GM19099 (cell line): ENCODE measurements at regions not wholly inside any gene's neighbourhood (a gene's known extent, or its start where the extent isn't known, plus 50 kb on each side); places are given as distances from the start of the nearest gene placed in this dataset.

Experiments used
- POLR2A ChIP-seq: IDR thresholded peaks from 3 replicates; pipeline ENCODE4 v1.6.1; 2011; ENCODE audit warnings: low read depth; ENCODE audit not compliant: insufficient read length; ENCODE audit errors: extremely low read depth

DNA sequence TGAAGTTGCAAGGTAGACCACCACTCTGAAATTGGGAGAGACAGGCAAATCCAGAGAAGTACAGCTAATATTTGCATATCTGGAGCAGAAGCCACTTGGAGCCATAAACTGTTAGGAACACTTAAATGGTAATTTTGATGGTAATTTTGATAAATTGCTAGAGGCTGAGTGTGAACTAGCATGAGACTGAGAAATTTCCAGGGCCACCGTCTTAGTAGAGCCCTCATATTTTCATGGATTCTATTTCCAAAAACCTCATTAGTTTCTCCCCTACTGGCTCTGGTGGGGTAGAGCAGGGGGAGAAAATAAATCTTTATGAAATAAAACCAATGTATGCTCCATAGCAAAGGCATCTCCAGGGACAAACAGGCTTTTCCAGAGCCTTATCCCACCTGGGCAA, 429.4 kb upstream of the DIPK2B start:
- no peak for TF ChIP-seq POLR2A

GRCh38 chrX:45628041-45628440, 427.4 kb upstream of the DIPK2B start:
- no peak for TF ChIP-seq POLR2A

GRCh38 chrX:45623266-45623665, 422.6 kb upstream of the DIPK2B start:
- TF ChIP-seq POLR2A: no peak

DNA sequence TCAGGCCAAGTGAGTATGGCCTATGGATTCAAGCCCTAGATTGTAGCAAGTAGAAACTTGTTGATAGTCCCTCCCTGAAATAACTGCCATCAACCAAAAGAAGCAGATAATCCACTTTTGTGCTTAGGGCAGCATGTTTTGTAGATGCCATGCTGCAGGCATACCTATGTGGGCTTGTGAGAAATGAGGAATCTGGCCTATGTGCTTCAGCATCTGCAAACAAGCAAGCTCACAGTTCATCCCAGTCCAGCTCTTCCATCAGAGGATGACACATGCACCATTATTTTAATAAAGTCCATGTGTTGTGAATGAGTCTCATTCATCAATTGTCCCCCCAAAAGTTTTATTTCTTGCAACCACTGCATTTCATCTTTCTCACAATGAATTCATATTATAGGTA, 421.9 kb upstream of the DIPK2B start:
- TF ChIP-seq POLR2A: no peak

- no peak for TF ChIP-seq POLR2A
Observed at GRCh38 chrX:45622042-45622423, 421.4 kb upstream of the DIPK2B start.

DNA sequence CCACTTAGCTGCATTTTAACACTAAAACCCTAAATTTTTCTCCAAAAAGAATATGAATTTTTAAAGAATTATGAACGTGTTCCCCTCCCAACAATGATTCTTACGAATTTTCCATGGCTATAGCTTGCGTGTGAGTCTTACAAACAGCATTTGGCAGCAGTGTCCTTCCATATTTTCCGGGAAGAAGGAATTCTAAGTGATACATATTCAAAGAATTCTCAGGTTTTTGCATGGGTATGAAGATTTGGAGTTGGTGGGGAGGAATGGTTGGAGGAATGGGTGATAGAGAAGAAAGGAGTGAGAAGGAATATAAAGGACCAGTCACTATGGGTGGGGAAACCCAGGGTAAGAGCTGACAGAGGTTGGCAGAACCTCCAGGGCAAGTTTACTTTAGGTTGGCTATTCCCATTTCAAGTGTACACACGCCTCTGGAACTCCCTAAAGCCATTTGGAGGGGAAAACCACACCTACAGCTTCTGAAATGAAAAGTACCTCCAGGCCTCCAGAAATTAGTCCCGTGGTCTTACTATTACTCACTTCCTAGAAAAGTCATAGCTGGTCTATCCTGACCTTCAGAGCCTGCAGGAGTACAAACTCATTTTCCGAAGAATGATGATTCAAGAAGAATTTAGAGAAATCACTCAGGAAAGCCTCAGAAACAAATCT, 420.8 kb upstream of the DIPK2B start:
- no peak for TF ChIP-seq POLR2A

DNA sequence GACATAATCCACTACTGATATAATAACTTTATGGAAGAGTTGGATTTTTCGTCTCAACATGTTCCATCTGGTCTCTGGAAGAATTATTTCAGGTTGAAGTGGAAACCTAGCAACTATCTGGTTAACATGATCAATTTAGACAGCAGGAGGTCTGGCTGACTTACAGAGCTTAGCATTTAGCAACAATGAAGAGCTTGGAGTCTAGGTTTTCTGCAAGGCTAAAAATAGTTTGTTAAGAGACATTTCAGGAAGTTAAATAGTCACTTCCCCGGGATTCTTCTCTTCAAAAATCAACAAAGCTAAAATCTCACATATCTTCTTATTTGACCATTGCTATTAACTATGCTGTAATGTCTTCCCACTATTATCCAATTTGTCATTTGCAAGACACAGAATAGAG, 418.6 kb upstream of the DIPK2B start:
- no peak for TF ChIP-seq POLR2A

- TF ChIP-seq POLR2A: no peak
Observed at GRCh38 chrX:45614853-45615252, 414.2 kb upstream of the DIPK2B start.

GRCh38 chrX:45602151-45602550, 401.5 kb upstream of the DIPK2B start:
- no peak for TF ChIP-seq POLR2A

DNA sequence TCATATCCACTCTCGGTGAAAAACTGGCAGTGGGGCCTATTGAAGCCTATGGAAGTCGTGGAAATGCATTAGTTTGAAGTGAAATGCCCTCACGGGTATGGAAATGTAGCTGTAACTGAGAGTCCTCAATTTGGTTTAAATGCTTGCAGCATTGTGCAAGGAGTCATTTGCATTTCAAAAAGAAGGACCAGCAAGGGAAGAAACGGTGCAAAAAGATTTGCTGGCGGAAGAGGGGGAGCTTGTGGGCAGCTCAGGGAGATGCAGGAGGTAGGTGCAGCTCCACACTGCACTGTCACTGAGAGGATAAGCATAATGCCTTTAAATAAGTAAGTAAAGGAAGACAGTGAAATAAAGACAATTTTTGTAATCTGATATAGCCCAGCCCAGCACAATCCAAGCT, 400.4 kb upstream of the DIPK2B start:
- TF ChIP-seq POLR2A: no peak

- no peak for TF ChIP-seq POLR2A
Observed at GRCh38 chrX:45598861-45599260, 398.2 kb upstream of the DIPK2B start.

DNA sequence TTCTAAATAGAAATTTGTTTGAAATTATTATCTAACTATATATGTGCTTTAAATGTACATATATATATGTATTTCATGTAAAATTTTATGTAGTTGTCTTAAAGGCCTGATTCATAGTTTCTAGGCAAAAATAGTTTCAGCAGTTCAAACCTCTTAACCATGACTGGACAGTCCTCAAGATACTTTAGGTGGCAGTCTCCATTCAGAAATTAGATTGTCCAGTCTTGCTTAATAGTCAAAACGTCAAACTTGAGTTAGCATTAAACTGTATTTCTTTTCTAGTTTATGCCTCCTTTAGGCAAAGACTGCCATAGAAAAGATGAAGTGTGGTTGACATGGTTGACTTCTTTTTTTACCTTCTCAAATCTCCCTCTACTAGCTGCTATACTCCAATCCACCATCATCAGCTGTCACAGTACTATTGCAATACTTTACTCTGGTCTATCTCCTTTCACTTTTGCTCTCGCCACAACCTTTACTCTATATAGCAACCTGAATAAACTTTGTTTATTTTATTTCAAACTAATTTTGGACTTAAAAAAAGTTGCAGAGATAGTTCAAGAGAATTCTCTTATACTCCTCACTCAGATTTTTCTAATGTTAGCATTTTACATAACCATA, 395.6 kb upstream of the DIPK2B start:
- TF ChIP-seq POLR2A: no peak

GRCh38 chrX:45592101-45592500, 391.4 kb upstream of the DIPK2B start:
- no peak for TF ChIP-seq POLR2A

- TF ChIP-seq POLR2A: no peak
Observed at GRCh38 chrX:45591650-45592049, 391.0 kb upstream of the DIPK2B start.

GRCh38 chrX:45584717-45585116, 384.0 kb upstream of the DIPK2B start:
- TF ChIP-seq POLR2A: no peak

DNA sequence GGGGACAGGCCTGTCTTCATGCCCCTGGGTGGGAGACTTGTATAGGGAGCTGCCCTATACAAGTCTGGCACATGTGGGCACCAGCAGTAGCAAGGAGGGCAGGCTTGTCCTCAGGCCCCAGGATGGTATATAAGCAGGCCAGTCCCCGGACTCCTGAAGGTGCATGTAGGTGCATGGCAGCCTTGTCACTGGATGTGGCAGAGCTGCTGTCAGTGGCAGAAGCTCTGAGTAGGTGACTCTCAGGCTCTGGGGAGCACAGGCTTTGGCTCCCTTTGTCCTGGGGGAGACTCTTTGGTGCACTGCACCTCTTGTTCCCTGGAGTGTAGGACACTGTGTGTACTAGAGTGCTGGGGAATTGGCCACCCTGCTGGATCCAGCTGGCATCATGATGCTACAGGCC, 376.7 kb upstream of the DIPK2B start:
- no peak for TF ChIP-seq POLR2A

GRCh38 chrX:45571453-45571852, 370.8 kb upstream of the DIPK2B start:
- no peak for TF ChIP-seq POLR2A
